ENCODE measurements at regions not wholly inside any gene's neighbourhood (a gene's known extent, or its start where the extent isn't known, plus 50 kb on each side); places are given as distances from the start of the nearest gene placed in this dataset.

DNA sequence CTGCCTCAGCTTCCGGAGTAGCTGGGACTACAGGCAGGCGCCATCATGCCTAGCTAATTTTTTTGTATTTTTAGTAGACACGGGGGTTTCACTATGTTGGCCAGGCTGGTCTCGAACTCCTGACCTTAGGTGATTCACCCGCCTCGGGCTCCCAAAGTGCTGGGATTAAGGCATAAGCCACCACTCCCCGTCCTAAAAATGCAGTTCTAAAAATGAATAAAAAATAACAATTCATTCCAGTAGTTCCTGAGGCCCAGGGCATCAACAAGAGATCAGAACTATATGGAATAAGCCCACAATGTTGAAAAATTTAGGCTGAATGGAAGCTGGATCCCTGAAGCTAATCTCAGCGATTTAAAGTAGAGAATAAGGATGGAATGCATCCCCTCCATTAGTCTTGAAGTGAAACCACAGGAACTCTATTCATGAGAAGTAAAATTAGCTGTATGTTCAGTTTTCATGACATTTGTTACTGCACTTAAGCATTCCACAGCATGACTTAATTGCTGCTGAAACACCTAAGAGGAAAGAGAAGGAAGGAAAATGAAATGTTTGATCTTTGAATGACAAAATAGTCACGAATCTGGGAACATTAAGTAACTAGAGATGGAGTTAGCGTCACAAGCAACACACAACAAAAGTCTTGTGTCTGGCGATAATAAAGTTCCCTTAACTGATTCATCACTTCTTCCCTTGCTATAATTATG is 80.4 kb upstream of the RIPOR2 start:
- TF ChIP-seq CTCF (IDR thresholded peaks at IDR 0.05; ENCODE audit: low read depth, low read length) = no peak

DNA sequence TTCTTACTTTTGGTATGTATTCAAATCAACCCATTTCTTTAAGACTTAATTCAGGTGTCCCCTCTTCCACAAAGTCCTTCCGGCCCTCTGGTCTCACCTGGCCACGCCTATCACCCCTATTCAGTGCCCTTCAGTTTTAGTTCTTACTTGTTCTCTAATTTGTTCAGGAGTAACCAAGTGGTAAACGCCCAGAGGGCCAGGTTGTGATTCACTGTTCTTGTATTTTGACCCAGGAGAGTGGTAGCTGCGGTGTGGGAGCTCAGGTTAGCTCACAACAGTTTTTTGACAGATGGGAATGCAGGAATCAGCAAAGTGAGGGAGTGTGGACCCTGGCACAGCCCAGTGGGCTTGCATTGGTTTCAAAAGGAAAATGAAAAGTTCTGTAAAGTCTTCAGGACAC is 81.7 kb upstream of the RIPOR2 start:
- Histone ChIP-seq H3K4me3 (ENCODE audit: low read depth, low read length) (no peak overlapping the region), H3K27me3 (ENCODE audit: control insufficient read depth, insufficient read depth, low read length) (no peaks in the 10 kb centered on the region), H3K9me3 (ENCODE audit: control insufficient read depth, insufficient read depth, low read length) (no peaks in the 10 kb centered on the region), H3K27ac (ENCODE audit: low read depth, low read length) (no peak overlapping the region)
- DNase-seq (ENCODE audit: low read depth, low spot score) = no peak
- POLR2A ChIA-PET = interaction anchor here (1.0 kb wide), 1 partner anchor 53 kb away, joined by 3 read pairs; no protein-coding TSS in a partner anchor
- CTCF ChIA-PET = interaction anchor here (0.6 to 1.9 kb wide), 24 partner anchors 9 to 313 kb away, joined by 3 to 13 read pairs (median 4); partner anchors contain the start of gene GMNN
- TF ChIP-seq CTCF (IDR thresholded peaks at IDR 0.05; ENCODE audit: low read depth, low read length) = no peak

More for the DNA sequence above, 80.4 kb upstream of the RIPOR2 start:
- no peak overlapping the region for H3K27ac ChIP-seq (ENCODE audit: low read depth, low read length)
- POLR2A ChIA-PET = no interaction called here
- H3K27me3 ChIP-seq (ENCODE audit: control insufficient read depth, insufficient read depth, low read length) = no peaks in the 10 kb centered on the region
- CTCF ChIA-PET = interaction anchor here (0.7 to 3.1 kb wide), 3 partner anchors 24 to 159 kb away, joined by 3 to 11 read pairs (median 5); no protein-coding TSS in a partner anchor
- H3K4me3 ChIP-seq (ENCODE audit: low read depth, low read length) = no peak overlapping the region
- no peaks in the 10 kb centered on the region for H3K9me3 ChIP-seq (ENCODE audit: control insufficient read depth, insufficient read depth, low read length)
- DNase-seq (ENCODE audit: low read depth, low spot score) = no peak

DNA sequence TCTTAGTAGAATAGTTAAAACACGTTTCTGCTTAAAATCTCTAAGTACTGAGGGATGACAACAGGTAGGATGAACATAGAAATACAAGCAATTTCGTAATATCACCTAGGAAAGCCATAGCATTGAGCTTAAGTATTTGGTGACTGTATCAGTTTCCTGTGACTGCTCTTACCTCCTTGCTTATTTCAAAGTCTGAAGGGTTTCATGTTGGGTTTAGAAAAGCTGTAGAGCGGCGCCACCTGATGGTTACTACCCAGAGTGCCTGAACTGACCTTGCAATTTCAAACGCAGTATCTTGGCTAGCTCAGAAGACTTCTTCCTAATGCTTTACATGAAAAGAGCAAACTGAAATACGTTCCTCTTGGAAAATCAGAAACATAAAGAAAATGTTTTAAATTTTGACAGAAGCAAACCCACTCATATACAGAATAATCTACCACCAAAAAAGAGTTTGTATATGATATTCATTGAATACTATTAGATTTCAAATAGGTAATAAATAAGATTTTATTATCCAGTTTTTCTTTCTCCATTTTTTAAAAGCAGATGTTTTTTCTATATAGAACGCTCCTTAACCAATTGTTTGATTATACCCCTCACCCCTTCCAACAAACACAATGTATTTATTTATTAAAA is 82.3 kb upstream of the RIPOR2 start:
- ChIA-PET POLR2A (interaction anchor here (1.0 kb wide), 1 partner anchor 53 kb away, joined by 3 read pairs; no protein-coding TSS in a partner anchor), CTCF (interaction anchor here (0.6 to 1.9 kb wide), 26 partner anchors 9 to 314 kb away, joined by 3 to 13 read pairs (median 4); partner anchors contain the start of gene GMNN)
- TF ChIP-seq CTCF (IDR thresholded peaks at IDR 0.05; ENCODE audit: low read depth, low read length) = peak; percentile 57
- Histone ChIP-seq H3K4me3 (ENCODE audit: low read depth, low read length) (no peak overlapping the region), H3K9me3 (ENCODE audit: control insufficient read depth, insufficient read depth, low read length) (no peaks in the 10 kb centered on the region), H3K27me3 (ENCODE audit: control insufficient read depth, insufficient read depth, low read length) (no peaks in the 10 kb centered on the region), H3K27ac (ENCODE audit: low read depth, low read length) (no peak overlapping the region)
- no peak for DNase-seq (ENCODE audit: low read depth, low spot score)

DNA sequence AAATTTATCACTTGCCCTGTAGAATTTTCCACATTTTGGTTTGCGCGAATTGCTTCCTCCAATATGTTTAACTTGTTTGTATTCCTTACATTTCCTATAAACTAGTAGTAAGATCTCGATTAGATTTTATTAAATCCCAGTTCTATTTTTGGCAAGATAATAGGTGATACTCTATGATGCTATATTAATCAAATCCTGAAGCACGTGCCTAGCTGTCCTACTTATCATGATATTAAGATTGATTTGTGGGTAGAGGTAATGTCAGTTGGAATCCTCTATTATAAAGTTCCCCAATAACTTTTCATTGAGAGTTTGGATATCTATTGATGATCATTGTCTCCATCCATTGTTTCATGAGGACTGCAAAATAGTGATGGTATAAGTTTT is 82.8 kb upstream of the RIPOR2 start:
- DNase-seq (ENCODE audit: low read depth, low spot score) = no peak
- 0 out of 2 replicates have a peak, but pooled peaks cover under 1% of the 10 kb centered on the region for H3K9me3 ChIP-seq (ENCODE audit: control insufficient read depth, insufficient read depth, low read length)
- POLR2A ChIA-PET = interaction anchor here (1.0 kb wide), 1 partner anchor 52 kb away, joined by 3 read pairs; no protein-coding TSS in a partner anchor
- H3K27ac ChIP-seq (ENCODE audit: low read depth, low read length) = no peak overlapping the region
- H3K4me3 ChIP-seq (ENCODE audit: low read depth, low read length) = no peak overlapping the region
- no peak for TF ChIP-seq CTCF (IDR thresholded peaks at IDR 0.05; ENCODE audit: low read depth, low read length)
- H3K27me3 ChIP-seq (ENCODE audit: control insufficient read depth, insufficient read depth, low read length) = no peaks in the 10 kb centered on the region
- CTCF ChIA-PET = interaction anchor here (0.6 to 1.9 kb wide), 18 partner anchors 8 to 314 kb away, joined by 3 to 13 read pairs (median 4); no protein-coding TSS in a partner anchor

DNA sequence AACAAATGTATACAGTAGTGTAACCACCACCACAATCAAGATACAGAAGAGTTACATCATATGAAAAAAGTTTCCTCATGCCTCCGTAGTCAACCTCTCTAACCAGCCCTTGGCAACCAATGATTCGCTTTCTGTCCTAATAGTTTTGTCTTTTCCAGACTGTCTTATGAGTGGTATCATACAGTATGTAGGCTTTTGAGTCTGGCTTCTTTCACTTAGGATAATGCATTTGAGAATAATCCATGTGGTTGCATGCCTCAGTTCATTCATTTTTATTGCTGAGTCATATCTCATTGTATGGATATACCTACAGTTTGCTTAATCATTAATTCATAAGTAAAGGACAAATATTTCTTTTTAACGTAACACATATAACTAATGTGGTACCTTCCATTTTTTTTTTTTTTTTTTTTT is 86.4 kb upstream of the RIPOR2 start:
- no peak for TF ChIP-seq CTCF (IDR thresholded peaks at IDR 0.05; ENCODE audit: low read depth, low read length)
- ChIA-PET CTCF (interaction anchor here (1.3 kb wide), 1 partner anchor 166 kb away, joined by 5 read pairs; no protein-coding TSS in a partner anchor), POLR2A (no interaction called here)
- Histone ChIP-seq H3K4me3 (ENCODE audit: low read depth, low read length) (no peak overlapping the region), H3K9me3 (ENCODE audit: control insufficient read depth, insufficient read depth, low read length) (peaks cover 5% of the 10 kb centered on the region), H3K27me3 (ENCODE audit: control insufficient read depth, insufficient read depth, low read length) (no peaks in the 10 kb centered on the region), H3K27ac (ENCODE audit: low read depth, low read length) (no peak overlapping the region)
- DNase-seq (ENCODE audit: low read depth, low spot score) = no peak
